HG02870 (cell line): ENCODE measurements at regions not wholly inside any gene's neighbourhood (a gene's known extent, or its start where the extent isn't known, plus 50 kb on each side); places are given as distances from the start of the nearest gene placed in this dataset.

Source experiments
- ATAC-seq: cut with Tn5 transposase; IDR thresholded peaks from one replicate; pipeline ENCODE4 v1.9.1; 2021; ENCODE audit warnings: mild to moderate bottlenecking, moderate library complexity; ENCODE audit not compliant: unreplicated experiment

DNA sequence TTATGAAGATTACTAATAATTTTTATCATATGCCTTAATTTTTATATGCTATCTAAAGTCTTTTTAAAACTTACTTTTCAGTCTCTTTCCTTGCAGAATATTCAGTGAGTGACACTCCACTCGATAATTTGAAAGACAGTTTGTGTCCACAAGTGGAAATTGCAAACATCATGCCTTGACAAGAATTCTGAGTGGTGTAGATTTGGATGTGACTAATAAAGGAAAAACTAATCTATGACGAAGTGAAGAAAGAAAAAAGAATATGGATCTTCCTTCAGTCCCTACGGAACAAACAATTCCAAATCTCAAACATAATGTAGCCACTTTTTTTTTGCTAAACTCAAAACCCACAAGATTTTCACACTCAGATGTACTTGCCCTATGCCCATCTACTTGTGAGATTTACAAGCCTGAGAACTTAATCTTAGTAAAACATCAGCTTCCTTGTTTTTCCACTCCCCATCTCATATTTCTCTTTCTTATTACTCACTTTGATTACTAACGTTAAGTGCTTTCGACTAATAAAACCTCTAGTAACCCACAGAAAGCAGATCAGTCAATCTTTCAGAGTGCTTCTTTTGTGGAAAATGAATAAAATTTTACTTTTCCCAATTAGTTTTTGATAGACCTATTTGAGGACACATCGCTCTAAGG, 1155.8 kb downstream of the GRIK2 start:
- ATAC-seq, result no peak

- no peak for ATAC-seq
These were observed 1131.8 kb downstream of the GRIK2 start for GRCh38 chr6:102525336-102525735.

DNA sequence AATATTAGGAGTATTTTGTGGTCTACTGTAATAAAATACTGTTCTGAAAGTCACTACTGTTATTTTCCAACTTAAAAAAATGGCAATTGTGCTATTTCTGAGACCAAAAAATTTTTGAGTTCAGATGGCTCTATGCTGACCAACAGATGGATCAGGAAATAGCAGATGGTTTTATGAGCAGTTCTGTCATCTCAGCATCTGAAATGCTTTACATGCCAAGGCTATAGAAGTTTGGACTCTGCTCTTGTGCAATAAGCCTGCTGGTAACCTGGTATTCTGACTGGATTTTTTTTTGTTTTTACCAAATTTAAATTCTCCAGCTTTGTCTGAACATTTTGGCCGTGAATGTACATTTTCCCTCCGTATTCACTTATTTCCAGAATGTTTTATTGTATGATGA, 1127.5 kb downstream of the GRIK2 start:
- no peak for ATAC-seq

- ATAC-seq, result no peak
These were observed 1124.0 kb downstream of the GRIK2 start for GRCh38 chr6:102517506-102517905.

DNA sequence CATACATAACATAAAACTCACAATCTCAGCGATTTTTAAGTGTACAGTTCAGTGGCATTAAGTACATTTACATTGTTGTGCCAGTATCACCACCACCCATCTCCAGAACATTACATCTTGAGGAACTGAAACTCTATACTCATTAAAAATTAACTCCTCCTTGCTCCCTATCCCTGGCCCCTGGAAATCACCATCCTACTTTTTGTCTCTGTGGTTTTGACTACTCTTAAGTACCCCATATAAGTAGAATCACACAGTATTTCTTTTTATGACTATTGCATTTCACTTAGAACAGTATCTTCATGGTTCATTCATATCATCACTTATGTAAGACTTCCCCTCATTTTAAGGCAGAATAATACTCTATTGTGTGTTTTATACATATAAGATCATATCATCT, 1108.1 kb downstream of the GRIK2 start:
- no peak for ATAC-seq

DNA sequence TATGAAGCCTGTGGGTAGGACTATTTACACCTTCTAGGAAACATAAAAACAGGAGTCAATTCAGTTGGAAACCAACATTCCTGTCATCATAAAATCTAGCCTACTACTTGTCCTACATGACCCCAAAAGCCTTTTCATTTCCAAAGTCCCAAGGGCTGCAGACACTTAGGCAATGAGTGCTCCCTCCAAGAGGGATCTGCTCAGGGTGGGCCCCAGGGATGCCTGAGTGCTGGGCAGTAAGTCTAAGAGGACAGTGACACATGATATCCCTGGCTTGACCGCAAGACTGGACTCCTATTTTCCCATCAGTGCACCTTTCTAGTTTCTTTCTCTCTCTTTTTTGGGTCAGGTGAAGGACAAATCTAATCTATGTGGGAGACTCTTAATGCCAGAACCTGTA, 1101.3 kb downstream of the GRIK2 start:
- ATAC-seq, result no peak

GRCh38 chr6:102493485-102493884, 1100.0 kb downstream of the GRIK2 start:
- ATAC-seq, result no peak

- ATAC-seq, result no peak
These were observed 1095.2 kb downstream of the GRIK2 start for GRCh38 chr6:102488729-102489128.

DNA sequence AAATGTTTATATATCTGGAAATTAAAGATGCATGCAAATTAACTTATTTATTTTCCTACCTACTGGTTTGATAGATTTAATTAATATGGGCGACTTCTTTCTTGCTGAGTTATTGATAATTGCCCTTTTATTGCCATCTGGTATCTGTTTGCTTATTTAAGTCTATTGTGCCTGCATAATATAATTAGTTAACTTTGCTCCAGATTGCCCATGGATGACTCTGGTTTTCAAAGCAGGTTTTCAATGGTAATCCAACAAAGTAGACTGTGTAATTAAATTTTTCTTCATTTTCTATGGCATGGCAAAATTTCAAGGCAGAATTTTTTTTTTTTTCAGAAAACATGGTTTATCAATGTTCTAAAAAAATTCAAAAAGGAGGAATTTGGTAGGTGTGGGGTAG, 1092.0 kb downstream of the GRIK2 start:
- ATAC-seq, result no peak

DNA sequence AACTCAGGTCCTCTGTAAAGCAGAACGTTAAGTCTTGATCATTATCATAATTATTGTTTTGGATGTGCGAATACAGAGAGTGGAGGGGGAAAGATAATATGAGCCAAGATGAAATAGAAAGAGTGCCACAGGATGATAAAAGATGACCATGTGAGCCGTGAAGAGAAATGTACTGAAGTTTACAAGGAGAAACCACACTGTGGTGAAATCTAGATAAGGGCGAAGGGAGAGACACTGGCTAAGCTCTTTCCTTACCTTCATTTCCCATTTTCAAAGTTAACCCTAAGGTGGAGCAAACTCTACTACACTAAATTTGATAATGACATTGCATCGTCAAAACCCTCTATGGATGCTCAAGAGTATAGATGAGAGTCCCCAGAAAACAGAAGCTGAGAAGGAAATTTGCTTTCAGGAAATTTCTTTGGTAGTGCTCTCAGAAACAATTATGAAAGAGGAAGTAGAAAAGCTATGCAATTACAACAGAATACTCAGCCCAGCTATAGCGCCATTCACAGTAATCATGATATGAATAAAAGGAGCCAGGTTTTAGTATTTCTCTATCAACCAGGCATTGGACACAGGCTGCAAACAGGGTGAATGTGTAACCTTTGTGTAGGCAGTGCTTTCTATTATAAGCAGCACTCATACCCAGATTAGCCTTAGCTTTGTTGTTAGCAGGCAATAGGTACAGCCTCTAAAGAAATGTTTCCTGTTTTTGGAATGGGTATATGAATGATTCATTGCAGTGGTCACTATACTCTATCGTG, 1080.7 kb downstream of the GRIK2 start:
- no peak for ATAC-seq

DNA sequence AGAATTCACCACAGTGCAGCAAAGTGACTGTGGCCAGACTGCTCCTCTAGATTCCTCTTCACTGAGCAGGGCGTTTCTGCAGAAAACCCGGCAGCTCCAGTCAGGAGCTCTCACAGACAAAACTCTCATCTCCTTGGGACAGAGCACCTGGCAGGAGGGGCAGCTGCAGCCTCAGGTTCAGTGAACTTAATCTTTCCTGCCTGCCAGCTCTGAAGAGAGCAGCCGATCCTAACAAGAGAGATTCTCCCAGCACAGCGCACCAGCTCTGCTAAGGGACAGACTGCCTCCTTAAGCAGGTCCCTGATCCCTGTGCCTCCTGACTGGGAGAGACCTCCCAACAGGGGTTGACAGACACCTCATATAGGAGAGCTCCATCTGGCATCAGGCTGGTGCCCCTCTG, 1065.5 kb downstream of the GRIK2 start:
- no peak for ATAC-seq

DNA sequence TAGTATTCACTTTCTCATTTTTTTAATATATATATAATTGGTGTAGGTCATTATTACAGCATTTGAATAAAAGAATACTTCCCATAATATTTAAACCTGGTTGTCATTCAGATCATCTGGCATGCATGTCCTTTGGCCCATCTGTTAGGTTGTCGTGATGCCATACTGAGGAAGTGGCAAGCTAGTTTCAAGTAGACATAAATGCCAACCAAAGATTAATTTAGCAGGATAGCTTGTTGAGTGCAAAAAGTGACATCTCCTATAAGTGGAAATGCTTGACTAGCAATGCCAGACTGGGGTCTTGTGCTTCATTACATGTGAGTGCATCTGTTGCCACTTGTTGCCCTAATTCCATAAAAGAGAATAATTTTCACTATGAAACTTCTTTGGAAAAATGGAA, 1044.7 kb downstream of the GRIK2 start:
- no peak for ATAC-seq

- ATAC-seq, result no peak
These were observed 1024.0 kb downstream of the GRIK2 start for GRCh38 chr6:102417368-102417998.

- no peak for ATAC-seq
These were observed 1022.4 kb downstream of the GRIK2 start for GRCh38 chr6:102415891-102416290.

DNA sequence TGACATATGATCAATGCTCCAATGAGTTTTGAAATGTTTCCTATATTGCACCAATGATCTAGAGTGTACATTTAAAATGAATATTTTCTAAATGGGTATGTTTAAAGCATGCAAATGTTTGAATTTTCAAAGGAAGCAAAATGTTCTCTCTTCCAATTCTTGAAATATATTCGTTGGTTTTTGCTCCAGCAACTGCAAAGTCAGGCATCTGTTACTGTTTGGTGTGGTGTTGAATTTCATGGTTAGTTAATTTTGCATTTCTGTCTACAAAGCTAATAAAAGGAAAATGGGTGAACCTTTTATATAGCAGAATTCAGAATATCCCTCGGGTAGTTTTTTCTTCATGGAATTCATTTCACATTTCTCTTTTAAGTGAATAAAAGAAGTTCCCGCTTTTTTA, 1018.3 kb downstream of the GRIK2 start:
- no peak for ATAC-seq

DNA sequence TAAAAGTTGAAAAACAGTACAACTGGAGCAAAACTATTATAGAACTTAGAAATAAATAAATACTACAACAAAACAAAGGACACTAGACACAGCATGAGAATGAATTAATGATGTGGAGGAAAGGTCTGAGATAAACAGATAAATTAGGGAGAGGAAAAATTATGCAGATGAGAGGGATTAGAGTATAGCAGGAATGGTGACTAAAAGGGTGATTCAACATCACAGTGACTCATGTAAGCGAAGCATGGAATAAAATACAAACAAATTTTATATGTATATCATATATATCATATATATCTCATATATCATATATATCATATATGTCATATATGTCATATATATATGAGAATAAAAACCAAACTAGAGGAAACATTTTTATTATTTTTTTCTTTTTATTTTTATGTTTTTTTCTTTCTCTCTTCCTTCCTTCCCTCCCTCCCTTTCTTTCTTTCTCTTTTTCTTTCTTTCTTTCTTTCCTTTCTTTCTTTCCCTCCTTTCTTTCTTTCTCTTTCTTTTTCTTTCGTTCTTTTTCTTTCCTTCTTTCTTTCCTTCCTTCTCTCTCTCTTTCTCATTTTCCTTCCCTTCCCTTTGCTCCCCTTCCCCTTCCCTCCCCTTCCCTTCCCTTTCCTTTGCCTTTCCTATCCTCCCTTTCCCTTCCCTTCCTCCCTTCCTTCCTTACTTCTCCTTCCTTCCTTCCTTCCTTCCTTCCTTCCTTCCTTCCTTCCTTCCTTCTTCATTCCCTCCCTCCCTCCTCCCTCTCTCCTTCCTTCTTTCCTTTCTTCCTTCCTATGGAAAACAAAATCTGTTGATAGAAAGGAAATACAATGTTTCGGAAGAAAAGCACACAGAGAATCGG, 1014.6 kb downstream of the GRIK2 start:
- ATAC-seq, result no peak

DNA sequence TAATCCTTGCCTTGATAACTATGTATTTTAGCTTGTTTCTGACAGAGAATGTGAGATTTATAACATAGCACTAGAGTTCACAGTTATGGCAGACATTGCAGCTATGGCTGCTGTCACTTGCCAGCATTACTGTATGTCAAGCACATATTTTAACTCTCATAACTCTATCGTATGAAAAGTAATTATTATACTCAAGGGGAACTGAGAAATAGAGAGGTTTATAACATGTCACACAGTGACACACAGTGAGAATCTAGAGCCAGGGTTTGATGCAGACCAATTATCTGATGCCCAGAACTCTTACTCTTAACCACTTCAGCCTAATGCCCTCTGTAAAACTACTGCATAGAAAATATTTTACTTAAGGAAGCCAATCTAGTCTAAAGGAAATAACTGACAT, 1012.4 kb downstream of the GRIK2 start:
- no peak for ATAC-seq

DNA sequence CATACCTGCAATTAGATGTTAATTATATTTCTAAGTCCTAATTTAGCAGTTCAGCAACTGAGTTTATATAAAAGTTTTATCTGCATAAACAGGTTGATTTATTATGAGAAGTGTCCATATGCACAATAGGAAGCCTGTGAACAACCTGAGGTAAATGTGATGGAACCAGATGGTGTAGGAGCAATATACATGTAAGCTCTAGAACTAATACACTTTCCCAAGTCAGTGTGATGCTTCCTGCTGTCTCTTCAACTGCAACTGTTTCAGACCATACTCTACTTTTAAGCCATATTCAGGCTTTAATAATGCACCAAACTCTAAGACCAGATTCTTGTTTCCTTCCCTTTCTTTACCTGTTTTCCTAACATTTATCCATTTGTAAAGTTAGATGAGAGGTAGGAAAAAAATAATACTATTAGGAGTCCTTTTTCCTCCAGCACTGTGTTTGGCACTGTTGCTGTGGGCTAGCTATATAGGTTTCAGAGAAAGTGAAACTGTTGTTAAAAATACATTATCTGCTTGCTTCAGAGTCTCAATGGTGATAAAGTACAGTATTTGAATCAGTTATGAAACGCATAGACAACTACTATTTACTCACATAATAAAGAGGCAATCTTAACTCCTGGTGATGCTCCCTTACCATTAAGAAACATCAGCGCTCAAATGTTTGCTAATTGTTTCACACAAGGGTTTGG, 1009.3 kb downstream of the GRIK2 start:
- ATAC-seq, result no peak

- no peak for ATAC-seq
These were observed 1005.4 kb downstream of the GRIK2 start for GRCh38 chr6:102398788-102399390.

GRCh38 chr6:102390541-102390940, 997.0 kb downstream of the GRIK2 start:
- no peak for ATAC-seq
